Tibial nerve (tissue), 4 donors: ENCODE measurements at regions not wholly inside any gene's neighbourhood (a gene's known extent, or its start where the extent isn't known, plus 50 kb on each side); places are given as distances from the start of the nearest gene placed in this dataset.
"Not testable (repeated sequence)": the region's sequence is repeated elsewhere in the genome, so short reads cannot be mapped to it uniquely, and the experiment has no call there.

Experiments used
- DNase-seq, 2 donors: peaks; one replicate each; pipeline ENCODE4 v3.0.0-alpha.2; 2019; ENCODE audit warnings: low spot score in 2 of 2
- H3K27ac ChIP-seq, 4 donors: fragments of 200-600 bp; sonication (generic) in 3 of 4; one replicate each; pipeline ENCODE4 v1.5.1; 2017 to 2019; ENCODE audit warnings: mild to moderate bottlenecking in 1 of 4
- H3K27me3 ChIP-seq, 2 donors: fragments of 200-600 bp; sonication (generic) in 1 of 2; one replicate each; pipeline versions ENCODE4 v1.5.1 to v1.6.0; 2017 to 2019
- H3K36me3 ChIP-seq, 3 donors: fragments of 200-600 bp; sonication (generic); one replicate each; pipeline ENCODE4 v1.5.1; 2018 to 2019
- H3K4me1 ChIP-seq, 4 donors: fragments of 200-600 bp; sonication (generic) in 3 of 4; one replicate each; pipeline ENCODE4 v1.5.1; 2017 to 2019
- H3K4me3 ChIP-seq, 4 donors: fragments of 200-600 bp; sonication (generic) in 3 of 4; one replicate each; pipeline ENCODE4 v1.5.1; 2017 to 2019; ENCODE audit warnings: mild to moderate bottlenecking in 1 of 4, moderate library complexity in 1 of 4
- H3K9me3 ChIP-seq, 4 donors: fragments of 200-600 bp; sonication (generic) in 3 of 4; one replicate each; pipeline ENCODE4 v1.5.1; 2017 to 2019
- CTCF ChIP-seq, 5 experiments: fragments of 200-600 bp in 3 of 5; fragments of 450-650 bp in 2 of 5; sonication (generic) in 3 of 5; IDR thresholded peaks; one replicate each; pipeline ENCODE4 v1.5.1; 2016 to 2019; ENCODE audit warnings: antibody characterized with exemption in 5 of 5, mild to moderate bottlenecking in 3 of 5, moderate library complexity in 2 of 5
- EP300 ChIP-seq, 2 donors: sonication (generic); formaldehyde crosslinking; IDR thresholded peaks; one replicate each; pipeline ENCODE4 v1.6.1; 2017; ENCODE audit warnings: antibody characterized with exemption in 2 of 2, mild to moderate bottlenecking in 1 of 2
- POLR2A ChIP-seq, 2 donors: fragments of 450-650 bp; IDR thresholded peaks; one replicate each; pipeline ENCODE4 v1.6.1; 2017; ENCODE audit warnings: antibody characterized with exemption in 2 of 2, mild to moderate bottlenecking in 2 of 2, moderate library complexity in 2 of 2
- WGBS, 2 donors: methylation state at CpG; one replicate each; pipeline ENCODE4 v1.1.5; 2018; 5-methylcytosine and 5-hydroxymethylcytosine counted together

GRCh38 chr1:93763704-93764365, 82.2 kb upstream of the BCAR3 start:
- H3K9me3 ChIP-seq, result no peaks in the 10 kb centered on the region
- H3K27ac ChIP-seq, result no peak overlapping the region
- H3K27me3 ChIP-seq, result no peaks in the 10 kb centered on the region
- no peaks in the 10 kb centered on the region for H3K36me3 ChIP-seq
- TF ChIP-seq CTCF (IDR thresholded peaks at IDR 0.05) (no peak), POLR2A (IDR thresholded peaks at IDR 0.05) (no peak), EP300 (IDR thresholded peaks at IDR 0.05) (no peak)
- no peak overlapping the region for H3K4me3 ChIP-seq
- DNase-seq, result no peak
- 91 to 97% methylated on average over 5 of the region's 5 CpGs for WGBS, 2 donors
- H3K4me1 ChIP-seq, result peaks cover 0 to 15% (median 3%) of the 10 kb centered on the region in 4 donors

- Histone ChIP-seq H3K27me3 (no peaks in the 10 kb centered on the region), H3K36me3 (no peaks in the 10 kb centered on the region), H3K4me3 (no peak overlapping the region), H3K27ac (peak overlapping the region in 1 of 4 donors; percentile 5), H3K4me1 (peaks cover 0 to 16% (median 7%) of the 10 kb centered on the region in 4 donors), H3K9me3 (no peaks in the 10 kb centered on the region)
- DNase-seq, result no peak
- TF ChIP-seq CTCF (IDR thresholded peaks at IDR 0.05), result no peak
- TF ChIP-seq POLR2A (IDR thresholded peaks at IDR 0.05), result no peak
- TF ChIP-seq EP300 (IDR thresholded peaks at IDR 0.05), result no peak
- 38 to 42% methylated on average over 7 of the region's 7 CpGs for WGBS, 2 donors
Observed at GRCh38 chr1:93758842-93759515, 77.3 kb upstream of the BCAR3 start.

- WGBS, 2 donors, result 78 to 85% methylated on average over 8 of the region's 8 CpGs
- no peak for DNase-seq
- no peaks in the 10 kb centered on the region for H3K9me3 ChIP-seq
- H3K4me1 ChIP-seq, result peaks cover 0 to 22% (median 12%) of the 10 kb centered on the region in 4 donors
- H3K36me3 ChIP-seq, result no peaks in the 10 kb centered on the region
- H3K4me3 ChIP-seq, result no peak overlapping the region
- TF ChIP-seq CTCF (IDR thresholded peaks at IDR 0.05), result no peak
- no peak for TF ChIP-seq POLR2A (IDR thresholded peaks at IDR 0.05)
- no peak for TF ChIP-seq EP300 (IDR thresholded peaks at IDR 0.05)
- no peak overlapping the region for H3K27ac ChIP-seq
- H3K27me3 ChIP-seq, result no peaks in the 10 kb centered on the region
Observed at GRCh38 chr1:93757256-93758036, 75.8 kb upstream of the BCAR3 start.

- peaks cover 0 to 22% (median 12%) of the 10 kb centered on the region in 4 donors for H3K4me1 ChIP-seq
- no peaks in the 10 kb centered on the region for H3K9me3 ChIP-seq
- TF ChIP-seq POLR2A (IDR thresholded peaks at IDR 0.05) (no peak), EP300 (IDR thresholded peaks at IDR 0.05) (no peak), CTCF (IDR thresholded peaks at IDR 0.05) (no peak)
- H3K27ac ChIP-seq, result no peak overlapping the region
- no peak for DNase-seq
- H3K36me3 ChIP-seq, result no peaks in the 10 kb centered on the region
- H3K4me3 ChIP-seq, result no peak overlapping the region
- no peaks in the 10 kb centered on the region for H3K27me3 ChIP-seq
Observed at GRCh38 chr1:93756657-93757056, 75.0 kb upstream of the BCAR3 start.

- H3K27me3 ChIP-seq, H3K4me3 ChIP-seq, H3K36me3 ChIP-seq, H3K9me3 ChIP-seq, H3K27ac ChIP-seq, DNase-seq: not testable (repeated sequence)
- peaks cover 0 to 34% (median 12%) of the 10 kb centered on the region in 4 donors for H3K4me1 ChIP-seq
Observed at GRCh38 chr1:93755251-93755715, 73.6 kb upstream of the BCAR3 start.
